H1 (cell line): ENCODE measurements at regions not wholly inside any gene's neighbourhood (a gene's known extent, or its start where the extent isn't known, plus 50 kb on each side); places are given as distances from the start of the nearest gene placed in this dataset.

Experiments
- BACH1 ChIP-seq: IDR thresholded peaks from 2 replicates; pipeline ENCODE4 v1.6.1; 2012; ENCODE audit warnings: low read length, improper control_type of control experiment
- CBX8 ChIP-seq: fragments of 300-800, 300-1000 bp; sonication (generic); IDR thresholded peaks from 2 replicates; pipeline ENCODE4 v1.7.1; 2016; ENCODE audit warnings: low read depth, low read length, borderline replicate concordance
- TF ChIP-seq, protein P1 (sequence below): fragments of 300-600 bp; sonication (generic); IDR thresholded peaks from 2 replicates; pipeline ENCODE4 v1.7.1; 2012; ENCODE audit warnings: low read length, moderate library complexity, mild to moderate bottlenecking, inconsistent platforms; ENCODE audit not compliant: insufficient replicate concordance
- TF ChIP-seq, protein P2 (sequence below): IDR thresholded peaks from 2 replicates; pipeline ENCODE4 v1.6.1; 2011; ENCODE audit warnings: low read depth, mild to moderate bottlenecking, low read length; ENCODE audit not compliant: insufficient read depth

DNA sequence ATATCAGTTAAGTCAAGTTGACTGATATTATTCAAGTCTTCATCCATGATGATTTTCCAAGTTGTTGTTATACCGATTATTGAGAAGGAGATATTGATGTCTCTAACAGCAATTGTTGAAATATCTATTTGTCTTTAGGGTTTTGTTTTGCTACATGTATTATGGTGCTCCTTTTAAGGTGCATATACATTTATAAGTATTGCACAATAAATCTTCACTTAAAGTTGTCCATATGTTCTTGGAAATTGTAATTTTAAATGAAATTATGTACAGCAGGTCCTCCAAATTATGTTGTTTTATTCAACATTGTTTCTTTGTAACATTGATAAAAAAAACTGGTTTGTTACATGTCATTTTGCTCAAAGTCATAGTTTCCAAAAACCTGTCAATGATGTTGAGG, 650.7 kb upstream of the CITED2 start (continued):
- TF ChIP-seq, protein P1, sequence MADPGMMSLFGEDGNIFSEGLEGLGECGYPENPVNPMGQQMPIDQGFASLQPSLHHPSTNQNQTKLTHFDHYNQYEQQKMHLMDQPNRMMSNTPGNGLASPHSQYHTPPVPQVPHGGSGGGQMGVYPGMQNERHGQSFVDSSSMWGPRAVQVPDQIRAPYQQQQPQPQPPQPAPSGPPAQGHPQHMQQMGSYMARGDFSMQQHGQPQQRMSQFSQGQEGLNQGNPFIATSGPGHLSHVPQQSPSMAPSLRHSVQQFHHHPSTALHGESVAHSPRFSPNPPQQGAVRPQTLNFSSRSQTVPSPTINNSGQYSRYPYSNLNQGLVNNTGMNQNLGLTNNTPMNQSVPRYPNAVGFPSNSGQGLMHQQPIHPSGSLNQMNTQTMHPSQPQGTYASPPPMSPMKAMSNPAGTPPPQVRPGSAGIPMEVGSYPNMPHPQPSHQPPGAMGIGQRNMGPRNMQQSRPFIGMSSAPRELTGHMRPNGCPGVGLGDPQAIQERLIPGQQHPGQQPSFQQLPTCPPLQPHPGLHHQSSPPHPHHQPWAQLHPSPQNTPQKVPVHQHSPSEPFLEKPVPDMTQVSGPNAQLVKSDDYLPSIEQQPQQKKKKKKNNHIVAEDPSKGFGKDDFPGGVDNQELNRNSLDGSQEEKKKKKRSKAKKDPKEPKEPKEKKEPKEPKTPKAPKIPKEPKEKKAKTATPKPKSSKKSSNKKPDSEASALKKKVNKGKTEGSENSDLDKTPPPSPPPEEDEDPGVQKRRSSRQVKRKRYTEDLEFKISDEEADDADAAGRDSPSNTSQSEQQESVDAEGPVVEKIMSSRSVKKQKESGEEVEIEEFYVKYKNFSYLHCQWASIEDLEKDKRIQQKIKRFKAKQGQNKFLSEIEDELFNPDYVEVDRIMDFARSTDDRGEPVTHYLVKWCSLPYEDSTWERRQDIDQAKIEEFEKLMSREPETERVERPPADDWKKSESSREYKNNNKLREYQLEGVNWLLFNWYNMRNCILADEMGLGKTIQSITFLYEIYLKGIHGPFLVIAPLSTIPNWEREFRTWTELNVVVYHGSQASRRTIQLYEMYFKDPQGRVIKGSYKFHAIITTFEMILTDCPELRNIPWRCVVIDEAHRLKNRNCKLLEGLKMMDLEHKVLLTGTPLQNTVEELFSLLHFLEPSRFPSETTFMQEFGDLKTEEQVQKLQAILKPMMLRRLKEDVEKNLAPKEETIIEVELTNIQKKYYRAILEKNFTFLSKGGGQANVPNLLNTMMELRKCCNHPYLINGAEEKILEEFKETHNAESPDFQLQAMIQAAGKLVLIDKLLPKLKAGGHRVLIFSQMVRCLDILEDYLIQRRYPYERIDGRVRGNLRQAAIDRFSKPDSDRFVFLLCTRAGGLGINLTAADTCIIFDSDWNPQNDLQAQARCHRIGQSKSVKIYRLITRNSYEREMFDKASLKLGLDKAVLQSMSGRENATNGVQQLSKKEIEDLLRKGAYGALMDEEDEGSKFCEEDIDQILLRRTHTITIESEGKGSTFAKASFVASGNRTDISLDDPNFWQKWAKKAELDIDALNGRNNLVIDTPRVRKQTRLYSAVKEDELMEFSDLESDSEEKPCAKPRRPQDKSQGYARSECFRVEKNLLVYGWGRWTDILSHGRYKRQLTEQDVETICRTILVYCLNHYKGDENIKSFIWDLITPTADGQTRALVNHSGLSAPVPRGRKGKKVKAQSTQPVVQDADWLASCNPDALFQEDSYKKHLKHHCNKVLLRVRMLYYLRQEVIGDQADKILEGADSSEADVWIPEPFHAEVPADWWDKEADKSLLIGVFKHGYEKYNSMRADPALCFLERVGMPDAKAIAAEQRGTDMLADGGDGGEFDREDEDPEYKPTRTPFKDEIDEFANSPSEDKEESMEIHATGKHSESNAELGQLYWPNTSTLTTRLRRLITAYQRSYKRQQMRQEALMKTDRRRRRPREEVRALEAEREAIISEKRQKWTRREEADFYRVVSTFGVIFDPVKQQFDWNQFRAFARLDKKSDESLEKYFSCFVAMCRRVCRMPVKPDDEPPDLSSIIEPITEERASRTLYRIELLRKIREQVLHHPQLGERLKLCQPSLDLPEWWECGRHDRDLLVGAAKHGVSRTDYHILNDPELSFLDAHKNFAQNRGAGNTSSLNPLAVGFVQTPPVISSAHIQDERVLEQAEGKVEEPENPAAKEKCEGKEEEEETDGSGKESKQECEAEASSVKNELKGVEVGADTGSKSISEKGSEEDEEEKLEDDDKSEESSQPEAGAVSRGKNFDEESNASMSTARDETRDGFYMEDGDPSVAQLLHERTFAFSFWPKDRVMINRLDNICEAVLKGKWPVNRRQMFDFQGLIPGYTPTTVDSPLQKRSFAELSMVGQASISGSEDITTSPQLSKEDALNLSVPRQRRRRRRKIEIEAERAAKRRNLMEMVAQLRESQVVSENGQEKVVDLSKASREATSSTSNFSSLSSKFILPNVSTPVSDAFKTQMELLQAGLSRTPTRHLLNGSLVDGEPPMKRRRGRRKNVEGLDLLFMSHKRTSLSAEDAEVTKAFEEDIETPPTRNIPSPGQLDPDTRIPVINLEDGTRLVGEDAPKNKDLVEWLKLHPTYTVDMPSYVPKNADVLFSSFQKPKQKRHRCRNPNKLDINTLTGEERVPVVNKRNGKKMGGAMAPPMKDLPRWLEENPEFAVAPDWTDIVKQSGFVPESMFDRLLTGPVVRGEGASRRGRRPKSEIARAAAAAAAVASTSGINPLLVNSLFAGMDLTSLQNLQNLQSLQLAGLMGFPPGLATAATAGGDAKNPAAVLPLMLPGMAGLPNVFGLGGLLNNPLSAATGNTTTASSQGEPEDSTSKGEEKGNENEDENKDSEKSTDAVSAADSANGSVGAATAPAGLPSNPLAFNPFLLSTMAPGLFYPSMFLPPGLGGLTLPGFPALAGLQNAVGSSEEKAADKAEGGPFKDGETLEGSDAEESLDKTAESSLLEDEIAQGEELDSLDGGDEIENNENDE: no peak
- TF ChIP-seq, protein P2, sequence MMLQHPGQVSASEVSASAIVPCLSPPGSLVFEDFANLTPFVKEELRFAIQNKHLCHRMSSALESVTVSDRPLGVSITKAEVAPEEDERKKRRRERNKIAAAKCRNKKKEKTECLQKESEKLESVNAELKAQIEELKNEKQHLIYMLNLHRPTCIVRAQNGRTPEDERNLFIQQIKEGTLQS: no peak
- TF ChIP-seq CBX8 (no peak), BACH1 (no peak)
